Head of caudate nucleus (tissue), 42 donors: ENCODE measurements at regions not wholly inside any gene's neighbourhood (a gene's known extent, or its start where the extent isn't known, plus 50 kb on each side); places are given as distances from the start of the nearest gene placed in this dataset.

Experiments used
- DNase-seq, 42 donors: peaks; one replicate each; pipeline versions ENCODE4 v3.0.0 to v3.0.0-alpha.2; 2020 to 2021; ENCODE audit warnings: mixed read lengths in 7 of 42
- intact Hi-C: fragments of 100-400 bp; cut with DNase I; formaldehyde crosslinking; loops from one replicate; pipeline ENCODE4 v1.15.0; 2022

DNA sequence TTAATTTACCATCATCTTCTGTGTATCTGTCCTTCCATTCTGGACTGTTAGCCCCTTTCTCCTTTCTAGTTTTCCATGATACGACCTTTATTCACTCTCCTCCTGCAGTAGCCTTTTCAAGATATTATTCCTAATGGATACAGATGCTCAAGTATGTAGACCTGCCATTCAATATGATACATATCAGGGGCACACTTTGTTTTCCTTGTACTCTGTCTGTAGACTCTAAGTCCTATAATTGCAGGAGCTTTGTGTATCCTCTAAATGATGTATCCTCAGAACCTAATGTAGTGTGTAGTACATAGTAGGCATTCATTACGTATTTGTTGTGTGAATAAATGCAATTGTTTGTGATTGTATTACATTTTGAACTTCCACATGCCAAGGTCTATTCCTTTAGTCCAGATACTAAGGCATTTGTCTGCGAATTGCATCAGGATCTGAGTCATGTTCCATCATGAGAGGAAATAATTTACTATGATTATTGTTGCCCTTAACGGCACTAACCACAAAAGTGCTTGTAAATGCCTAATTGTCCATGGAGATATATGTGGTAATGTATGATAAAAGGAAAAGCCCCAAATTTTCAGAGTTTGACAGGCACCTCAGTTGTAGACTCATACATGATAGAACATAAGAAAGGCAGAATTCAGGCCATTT, 57.1 kb upstream of the IZUMO3 start:
- DNase-seq, result no peak
- intact Hi-C loops, result no loop called here
